Suprapubic skin (tissue), 4 donors: ENCODE measurements at regions not wholly inside any gene's neighbourhood (a gene's known extent, or its start where the extent isn't known, plus 50 kb on each side); places are given as distances from the start of the nearest gene placed in this dataset.

Experiments used
- DNase-seq, 2 donors: peaks; one replicate each; pipeline ENCODE4 v3.0.0-alpha.2; 2019; ENCODE audit warnings: low spot score in 2 of 2
- H3K27ac ChIP-seq: fragments of 200-600 bp; sonication (generic); one replicate; pipeline ENCODE4 v1.5.1; 2019
- H3K27me3 ChIP-seq: fragments of 200-600 bp; sonication (generic); one replicate; pipeline ENCODE4 v1.5.1; 2019
- H3K36me3 ChIP-seq: fragments of 200-600 bp; sonication (generic); one replicate; pipeline ENCODE4 v1.5.1; 2019
- H3K4me1 ChIP-seq: fragments of 200-600 bp; sonication (generic); one replicate; pipeline ENCODE4 v1.5.1; 2019
- H3K4me3 ChIP-seq: fragments of 200-600 bp; sonication (generic); one replicate; pipeline ENCODE4 v1.5.1; 2019; ENCODE audit warnings: mild to moderate bottlenecking
- H3K9me3 ChIP-seq: fragments of 200-600 bp; sonication (generic); one replicate; pipeline ENCODE4 v1.5.1; 2019
- CTCF ChIP-seq, 2 donors: fragments of 200-600 bp in 1 of 2; fragments of 450-650 bp in 1 of 2; sonication (generic) in 1 of 2; IDR thresholded peaks; one replicate each; pipeline ENCODE4 v1.5.1; 2016 to 2019; ENCODE audit warnings: antibody characterized with exemption in 2 of 2, mild to moderate bottlenecking in 1 of 2, moderate library complexity in 1 of 2
- EP300 ChIP-seq: sonication (generic); formaldehyde crosslinking; IDR thresholded peaks from one replicate; pipeline ENCODE4 v1.6.1; 2017; ENCODE audit warnings: antibody characterized with exemption
- POLR2A ChIP-seq, 2 donors: fragments of 450-650 bp; IDR thresholded peaks; one replicate each; pipeline ENCODE4 v1.6.1; 2017; ENCODE audit warnings: antibody characterized with exemption in 2 of 2, mild to moderate bottlenecking in 2 of 2, moderate library complexity in 2 of 2
- POLR2AphosphoS5 ChIP-seq, 3 donors: sonication (generic); formaldehyde crosslinking; IDR thresholded peaks; one replicate each; pipeline ENCODE4 v1.6.1; 2017; ENCODE audit warnings: antibody characterized with exemption in 3 of 3
- WGBS: methylation state at CpG from one replicate; pipeline ENCODE4 v1.1.5; 2018; 5-methylcytosine and 5-hydroxymethylcytosine counted together

- Histone ChIP-seq H3K4me3 (no peak overlapping the region), H3K27me3 (no peaks in the 10 kb centered on the region), H3K9me3 (no peaks in the 10 kb centered on the region), H3K36me3 (no peaks in the 10 kb centered on the region), H3K4me1 (no peaks in the 10 kb centered on the region), H3K27ac (no peak overlapping the region)
- no peak for DNase-seq
- WGBS, result 70% methylated on average over 13 of the region's 13 CpGs
- TF ChIP-seq CTCF (IDR thresholded peaks at IDR 0.05) (no peak), POLR2AphosphoS5 (IDR thresholded peaks at IDR 0.05) (no peak), POLR2A (IDR thresholded peaks at IDR 0.05) (no peak), EP300 (no peak)
Measured at GRCh38 chr7:51680594-51681399, 364.2 kb upstream of the COBL start.

DNA sequence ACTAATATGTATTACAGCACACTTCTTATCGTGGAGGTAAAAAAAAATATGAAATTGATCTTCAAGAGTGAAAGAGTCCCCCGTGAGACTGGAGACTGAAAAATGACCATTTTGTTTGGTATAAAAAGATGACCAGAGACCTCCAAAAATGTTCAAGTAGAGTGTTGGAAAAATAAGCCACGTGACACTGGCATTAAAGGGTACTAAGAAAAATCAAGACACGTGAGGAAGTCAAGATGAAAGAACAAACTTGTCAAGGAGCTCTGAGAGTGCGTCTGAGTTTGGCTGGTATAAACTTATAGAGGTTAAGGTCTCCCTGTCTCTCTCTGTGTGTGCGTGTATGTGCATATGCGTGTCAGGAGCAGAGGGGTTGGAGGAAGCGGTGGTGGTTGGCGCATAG, 362.7 kb upstream of the COBL start:
- Histone ChIP-seq H3K4me1 (no peaks in the 10 kb centered on the region), H3K27ac (no peak overlapping the region), H3K9me3 (no peaks in the 10 kb centered on the region), H3K27me3 (no peaks in the 10 kb centered on the region), H3K36me3 (no peaks in the 10 kb centered on the region), H3K4me3 (no peak overlapping the region)
- 78% methylated on average over 9 of the region's 9 CpGs for WGBS
- TF ChIP-seq POLR2A (IDR thresholded peaks at IDR 0.05), result no peak
- no peak for DNase-seq

DNA sequence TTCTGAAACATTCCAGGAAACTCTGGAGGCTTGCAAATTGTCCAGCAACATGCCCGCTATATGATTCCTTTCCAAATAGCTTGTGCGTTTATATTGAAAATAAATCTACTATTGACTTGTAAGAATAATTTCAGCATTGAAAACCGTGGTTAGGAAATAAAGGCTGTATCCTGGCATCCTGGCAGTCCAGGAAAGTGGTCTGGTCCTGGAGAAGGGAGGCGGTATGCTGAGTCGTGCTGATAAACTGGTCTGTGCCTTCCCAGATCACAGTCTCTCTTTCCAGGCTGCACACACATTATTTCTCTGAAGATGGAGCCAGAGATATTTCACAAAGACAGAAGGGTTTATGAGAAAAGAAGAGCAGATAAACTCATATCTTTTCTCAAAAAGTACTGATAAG, 350.1 kb upstream of the COBL start:
- DNase-seq, result no peak
- no peaks in the 10 kb centered on the region for H3K27me3 ChIP-seq
- no peak overlapping the region for H3K4me3 ChIP-seq
- 25% methylated on average over 5 of the region's 5 CpGs for WGBS
- H3K4me1 ChIP-seq, result no peaks in the 10 kb centered on the region
- no peaks in the 10 kb centered on the region for H3K9me3 ChIP-seq
- TF ChIP-seq EP300 (no peak), POLR2A (IDR thresholded peaks at IDR 0.05) (no peak), POLR2AphosphoS5 (IDR thresholded peaks at IDR 0.05) (no peak), CTCF (IDR thresholded peaks at IDR 0.05) (no peak)
- H3K36me3 ChIP-seq, result no peaks in the 10 kb centered on the region
- no peak overlapping the region for H3K27ac ChIP-seq

- H3K4me3 ChIP-seq, result no peak overlapping the region
- no peaks in the 10 kb centered on the region for H3K4me1 ChIP-seq
- H3K9me3 ChIP-seq, result no peaks in the 10 kb centered on the region
- DNase-seq, result no peak
- no peak overlapping the region for H3K27ac ChIP-seq
- no peaks in the 10 kb centered on the region for H3K27me3 ChIP-seq
- no peak for TF ChIP-seq EP300
- no peak for TF ChIP-seq POLR2AphosphoS5 (IDR thresholded peaks at IDR 0.05)
- no peak for TF ChIP-seq POLR2A (IDR thresholded peaks at IDR 0.05)
- TF ChIP-seq CTCF (IDR thresholded peaks at IDR 0.05), result no peak
- H3K36me3 ChIP-seq, result no peaks in the 10 kb centered on the region
- 19% methylated on average over 3 of the region's 3 CpGs for WGBS
Measured at GRCh38 chr7:51666266-51666665, 349.7 kb upstream of the COBL start.

DNA sequence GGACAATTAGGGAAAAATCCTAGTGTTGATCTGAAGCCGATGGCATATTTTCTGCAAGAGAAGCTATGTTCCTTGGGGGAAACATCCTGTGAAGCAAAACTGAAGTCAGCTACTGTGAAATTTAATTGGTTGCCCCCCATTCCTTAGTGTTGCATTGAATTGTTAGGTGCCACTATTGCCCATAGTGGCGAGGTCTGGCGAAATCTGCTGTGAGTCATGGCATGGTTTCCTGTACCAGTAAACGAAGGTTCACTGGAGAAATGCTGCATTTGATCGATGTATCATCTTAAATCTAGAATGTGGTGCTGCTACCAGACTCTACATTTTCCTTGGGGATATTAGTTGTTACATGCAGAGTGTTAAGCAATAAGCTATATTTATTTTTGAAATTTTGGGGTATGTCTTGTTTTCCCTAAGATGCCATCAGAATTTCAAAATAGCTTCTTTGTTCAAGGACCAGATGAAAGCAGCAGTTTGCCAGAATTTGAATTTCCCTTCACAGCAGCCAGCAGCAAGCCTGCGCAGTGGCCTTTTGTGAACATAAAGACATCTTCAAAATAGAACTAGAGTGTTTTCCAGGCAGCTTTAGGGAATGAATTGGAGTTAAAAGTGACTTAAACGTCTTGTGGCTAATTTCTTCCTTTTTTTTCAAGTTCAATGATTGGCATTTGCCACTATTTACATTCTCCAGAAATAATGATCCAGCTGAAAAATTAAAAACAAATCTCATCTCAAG, 348.6 kb upstream of the COBL start:
- Histone ChIP-seq H3K9me3 (no peaks in the 10 kb centered on the region), H3K4me1 (no peaks in the 10 kb centered on the region), H3K27ac (no peak overlapping the region), H3K27me3 (no peaks in the 10 kb centered on the region), H3K4me3 (no peak overlapping the region), H3K36me3 (no peaks in the 10 kb centered on the region)
- 50% methylated on average over 7 of the region's 7 CpGs for WGBS
- TF ChIP-seq POLR2AphosphoS5 (IDR thresholded peaks at IDR 0.05) (no peak), EP300 (no peak), POLR2A (IDR thresholded peaks at IDR 0.05) (no peak), CTCF (IDR thresholded peaks at IDR 0.05) (no peak)
- no peak for DNase-seq
